ENCODE measurements at regions not wholly inside any gene's neighbourhood (a gene's known extent, or its start where the extent isn't known, plus 50 kb on each side); places are given as distances from the start of the nearest gene placed in this dataset.

- no peak for TF ChIP-seq SREBF2 (CRISPR knock-in tag; IDR thresholded peaks at IDR 0.05)
- TF ChIP-seq ZNF311 (CRISPR knock-in tag; IDR thresholded peaks at IDR 0.05), result no peak
- TF ChIP-seq SRSF9 (IDR thresholded peaks at IDR 0.05; ENCODE audit: borderline replicate concordance, low read depth, low read length), result no peak
Measured at GRCh38 chrX:98371994-98372393, 1488.3 kb downstream of the RPA4 start.
